T-helper 1 cell (primary cell): ENCODE measurements at regions not wholly inside any gene's neighbourhood (a gene's known extent, or its start where the extent isn't known, plus 50 kb on each side); places are given as distances from the start of the nearest gene placed in this dataset.

Source experiments
- DNase-seq, 5 donors: peaks; one replicate each; pipeline ENCODE4 v3.0.0-alpha.2; 2012 to 2020

- no peak for DNase-seq
These were observed 65.0 kb upstream of the MEIS2 start for GRCh38 chr15:37165395-37165794.

GRCh38 chr15:37166402-37166801 is 66.1 kb upstream of the MEIS2 start:
- DNase-seq, result no peak

- DNase-seq, result no peak
These were observed 81.0 kb upstream of the MEIS2 start for GRCh38 chr15:37181339-37181738.

GRCh38 chr15:37199545-37199944 is 99.2 kb upstream of the MEIS2 start:
- no peak for DNase-seq

GRCh38 chr15:37203050-37203449 is 102.7 kb upstream of the MEIS2 start:
- DNase-seq, result no peak

- no peak for DNase-seq
These were observed 104.3 kb upstream of the MEIS2 start for GRCh38 chr15:37204692-37205091.

- DNase-seq, result no peak
These were observed 106.3 kb upstream of the MEIS2 start for GRCh38 chr15:37206690-37207089.

GRCh38 chr15:37208146-37209040 is 108.0 kb upstream of the MEIS2 start:
- no peak for DNase-seq

GRCh38 chr15:37209041-37209363 is 108.7 kb upstream of the MEIS2 start:
- DNase-seq, result no peak

- DNase-seq, result no peak
These were observed 117.2 kb upstream of the MEIS2 start for GRCh38 chr15:37217567-37217966.

GRCh38 chr15:37218351-37218916 is 118.1 kb upstream of the MEIS2 start:
- no peak for DNase-seq

GRCh38 chr15:37219211-37219701 is 118.9 kb upstream of the MEIS2 start:
- DNase-seq, result no peak

- no peak for DNase-seq
These were observed 120.8 kb upstream of the MEIS2 start for GRCh38 chr15:37220949-37221670.

GRCh38 chr15:37221671-37222145 is 121.4 kb upstream of the MEIS2 start:
- DNase-seq, result no peak

GRCh38 chr15:37223089-37223488 is 122.7 kb upstream of the MEIS2 start:
- no peak for DNase-seq

GRCh38 chr15:37229855-37230619 is 129.7 kb upstream of the MEIS2 start:
- DNase-seq, result no peak

- DNase-seq, result no peak
These were observed 145.0 kb upstream of the MEIS2 start for GRCh38 chr15:37245358-37245757.

GRCh38 chr15:37246065-37246464 is 145.7 kb upstream of the MEIS2 start:
- no peak for DNase-seq

GRCh38 chr15:37246856-37247255 is 146.5 kb upstream of the MEIS2 start:
- no peak for DNase-seq

- DNase-seq, result no peak
These were observed 148.9 kb upstream of the MEIS2 start for GRCh38 chr15:37249249-37249648.

- DNase-seq, result no peak
These were observed 152.2 kb upstream of the MEIS2 start for GRCh38 chr15:37252530-37252929.

- DNase-seq, result no peak
These were observed 153.5 kb upstream of the MEIS2 start for GRCh38 chr15:37253877-37254276.

- DNase-seq, result no peak
These were observed 159.9 kb upstream of the MEIS2 start for GRCh38 chr15:37260255-37260654.
